HCT116 (cell line): ENCODE measurements at regions not wholly inside any gene's neighbourhood (a gene's known extent, or its start where the extent isn't known, plus 50 kb on each side); places are given as distances from the start of the nearest gene placed in this dataset.

Experiments
- ATF3 ChIP-seq: IDR thresholded peaks from 2 replicates; pipeline ENCODE4 v1.6.1; 2012
- MAX ChIP-seq: IDR thresholded peaks from 2 replicates; pipeline ENCODE4 v1.6.1; 2012
- POLR2A ChIP-seq: IDR thresholded peaks from 2 replicates; pipeline ENCODE4 v1.7.0; 2011; ENCODE audit warnings: borderline replicate concordance; ENCODE audit not compliant: insufficient read depth, insufficient read length; ENCODE audit errors: extremely low read depth
- POLR2AphosphoS5 ChIP-seq: IDR thresholded peaks from 2 replicates; pipeline ENCODE4 v1.6.1; 2011; ENCODE audit warnings: mild to moderate bottlenecking, low read depth, low read length, moderate library complexity
- REST ChIP-seq: IDR thresholded peaks from 2 replicates; pipeline ENCODE4 v1.6.1; 2012; ENCODE audit warnings: low read depth
- SP1 ChIP-seq: IDR thresholded peaks from 2 replicates; pipeline ENCODE4 v1.6.1; 2012; ENCODE audit warnings: low read depth
- ZBTB33 ChIP-seq: IDR thresholded peaks from 2 replicates; pipeline ENCODE4 v1.6.1; 2011; ENCODE audit warnings: mild to moderate bottlenecking, low read length, moderate library complexity; ENCODE audit not compliant: insufficient replicate concordance; ENCODE audit errors: extremely low read depth
- ZFX ChIP-seq: fragments of 450-650 bp; IDR thresholded peaks from 2 replicates; pipeline ENCODE4 v1.6.1; 2017
- ZNF274 ChIP-seq: fragments of 200-500 bp; sonication (Bioruptor generic); IDR thresholded peaks from 2 replicates; pipeline ENCODE4 v1.6.1; 2014; ENCODE audit warnings: mild to moderate bottlenecking, low read depth, low read length, inconsistent platforms
- TF ChIP-seq, protein P1 (sequence below), 3 experiments: fragments of 200-600 bp in 1 of 3; sonication (generic) in 1 of 3; IDR thresholded peaks in 2 of 3; conservative IDR thresholded peaks in 1 of 3; 2 replicates each; pipeline ENCODE4 v1.5.1; 2012 to 2017; ENCODE audit warnings: low read depth in 2 of 3, low read length in 2 of 3, antibody characterized with exemption in 1 of 3, borderline replicate concordance in 1 of 3, control low read depth in 1 of 3, mild to moderate bottlenecking in 1 of 3, mixed read lengths in 1 of 3, mixed run types in 1 of 3, moderate library complexity in 1 of 3; ENCODE audit not compliant: insufficient read depth in 1 of 3

- TF ChIP-seq, protein P1, sequence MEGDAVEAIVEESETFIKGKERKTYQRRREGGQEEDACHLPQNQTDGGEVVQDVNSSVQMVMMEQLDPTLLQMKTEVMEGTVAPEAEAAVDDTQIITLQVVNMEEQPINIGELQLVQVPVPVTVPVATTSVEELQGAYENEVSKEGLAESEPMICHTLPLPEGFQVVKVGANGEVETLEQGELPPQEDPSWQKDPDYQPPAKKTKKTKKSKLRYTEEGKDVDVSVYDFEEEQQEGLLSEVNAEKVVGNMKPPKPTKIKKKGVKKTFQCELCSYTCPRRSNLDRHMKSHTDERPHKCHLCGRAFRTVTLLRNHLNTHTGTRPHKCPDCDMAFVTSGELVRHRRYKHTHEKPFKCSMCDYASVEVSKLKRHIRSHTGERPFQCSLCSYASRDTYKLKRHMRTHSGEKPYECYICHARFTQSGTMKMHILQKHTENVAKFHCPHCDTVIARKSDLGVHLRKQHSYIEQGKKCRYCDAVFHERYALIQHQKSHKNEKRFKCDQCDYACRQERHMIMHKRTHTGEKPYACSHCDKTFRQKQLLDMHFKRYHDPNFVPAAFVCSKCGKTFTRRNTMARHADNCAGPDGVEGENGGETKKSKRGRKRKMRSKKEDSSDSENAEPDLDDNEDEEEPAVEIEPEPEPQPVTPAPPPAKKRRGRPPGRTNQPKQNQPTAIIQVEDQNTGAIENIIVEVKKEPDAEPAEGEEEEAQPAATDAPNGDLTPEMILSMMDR (IDR thresholded peaks at IDR 0.05 in 2 of 3, conservative IDR thresholded peaks at IDR 0.05 in 1 of 3; ENCODE audit: borderline replicate concordance in 1 of 3, insufficient read depth in 1 of 3, low read depth in 2 of 3, low read length in 2 of 3) = no peak
- TF ChIP-seq ZNF274 (no peak), ATF3 (no peak), POLR2AphosphoS5 (no peak), ZFX (no peak), POLR2A (no peak), SP1 (no peak), REST (no peak), MAX (no peak), ZBTB33 (no peak)
Measured at GRCh38 chr1:80385650-80386049, 1379.1 kb upstream of the ADGRL4 start.
